Ishikawa (cell line): ENCODE measurements at regions not wholly inside any gene's neighbourhood (a gene's known extent, or its start where the extent isn't known, plus 50 kb on each side); places are given as distances from the start of the nearest gene placed in this dataset.

Source experiments
- MAX ChIP-seq: IDR thresholded peaks from 2 replicates; pipeline ENCODE4 v1.6.1; 2012
- REST ChIP-seq: IDR thresholded peaks from 2 replicates; pipeline ENCODE4 v1.6.1; 2012; ENCODE audit warnings: low read depth, mild to moderate bottlenecking
- TAF1 ChIP-seq: IDR thresholded peaks from 2 replicates; pipeline ENCODE4 v1.6.1; 2012; ENCODE audit warnings: low read depth, mild to moderate bottlenecking
- ZBTB7A ChIP-seq: IDR thresholded peaks from 2 replicates; pipeline ENCODE4 v1.6.1; 2012; ENCODE audit warnings: low read depth

- TF ChIP-seq MAX (no peak), TAF1 (no peak), ZBTB7A (no peak), REST (no peak)
These were observed 408.8 kb downstream of the SUCLA2 start for GRCh38 chr13:47592256-47592655.
